H9 (cell line): ENCODE measurements at regions not wholly inside any gene's neighbourhood (a gene's known extent, or its start where the extent isn't known, plus 50 kb on each side); places are given as distances from the start of the nearest gene placed in this dataset.
A peak's percentile ranks its signal among the peaks of the same experiment; 100 is the strongest.
"Not testable (repeated sequence)": the region's sequence is repeated elsewhere in the genome, so short reads cannot be mapped to it uniquely, and the experiment has no call there.

Experiments used
- DNase-seq: peaks from one replicate; pipeline ENCODE4 v3.0.0-alpha.2; 2017
- H2AFZ ChIP-seq: one replicate; pipeline ENCODE4 v1.6.1; 2013; ENCODE audit warnings: mild to moderate bottlenecking, low read length, control low read depth, moderate library complexity
- H2AK5ac ChIP-seq: 2 replicates; pipeline ENCODE4 v1.6.1; 2013; ENCODE audit warnings: low read length, control low read depth, mixed read lengths; ENCODE audit not compliant: insufficient read length
- H2BK120ac ChIP-seq: one replicate; pipeline ENCODE4 v1.6.1; 2013; ENCODE audit warnings: low read depth, mild to moderate bottlenecking, low read length, control low read depth, inconsistent platforms; ENCODE audit not compliant: poor library complexity, severe bottlenecking
- H2BK12ac ChIP-seq: 2 replicates; pipeline ENCODE4 v1.6.1; 2013; ENCODE audit warnings: low read length, control low read depth, mixed read lengths, low read depth; ENCODE audit not compliant: insufficient read length
- H2BK15ac ChIP-seq: 2 replicates; pipeline ENCODE4 v1.6.1; 2013; ENCODE audit warnings: low read depth, low read length, control low read depth
- H2BK20ac ChIP-seq: one replicate; pipeline ENCODE4 v1.6.1; 2013; ENCODE audit warnings: low read depth, mild to moderate bottlenecking, low read length, control low read depth, inconsistent platforms; ENCODE audit not compliant: poor library complexity, severe bottlenecking
- H2BK5ac ChIP-seq: 2 replicates; pipeline ENCODE4 v1.6.1; 2013; ENCODE audit warnings: low read length, control low read depth, mixed read lengths; ENCODE audit not compliant: insufficient read length
- H3K14ac ChIP-seq: 2 replicates; pipeline ENCODE4 v1.6.1; 2013; ENCODE audit warnings: low read length, control low read depth; ENCODE audit not compliant: insufficient read depth
- H3K18ac ChIP-seq: 2 replicates; pipeline ENCODE4 v1.6.1; 2013; ENCODE audit warnings: low read depth, mild to moderate bottlenecking, mixed read lengths, low read length, control low read depth; ENCODE audit not compliant: insufficient read length
- H3K23ac ChIP-seq: 2 replicates; pipeline ENCODE4 v1.6.1; 2013; ENCODE audit warnings: low read length, control low read depth, mixed read lengths, low read depth; ENCODE audit not compliant: insufficient read length
- H3K23me2 ChIP-seq: 2 replicates; pipeline ENCODE4 v1.6.1; 2013; ENCODE audit warnings: low read depth, mild to moderate bottlenecking, mixed read lengths, low read length, control low read depth; ENCODE audit not compliant: insufficient read length, poor library complexity, severe bottlenecking
- H3K27ac ChIP-seq: 2 replicates; pipeline ENCODE4 v1.5.1; 2013; ENCODE audit warnings: low read length, control low read depth, mixed read lengths, low read depth; ENCODE audit not compliant: insufficient read length
- H3K27me3 ChIP-seq: 2 replicates; pipeline ENCODE4 v1.6.1; 2013; ENCODE audit warnings: low read length, control low read depth, inconsistent platforms; ENCODE audit not compliant: insufficient read depth
- H3K4ac ChIP-seq: 2 replicates; pipeline ENCODE4 v1.6.1; 2013; ENCODE audit warnings: low read depth, mild to moderate bottlenecking, control low read depth, inconsistent platforms, low read length, moderate library complexity
- H3K4me1 ChIP-seq: 2 replicates; pipeline ENCODE4 v1.6.1; 2013; ENCODE audit warnings: low read length, control low read depth, inconsistent platforms; ENCODE audit not compliant: insufficient read depth
- H3K4me2 ChIP-seq: 2 replicates; pipeline ENCODE4 v1.6.1; 2013; ENCODE audit warnings: low read length, control low read depth, mixed read lengths; ENCODE audit not compliant: insufficient read length, insufficient read depth
- H3K56ac ChIP-seq: 2 replicates; pipeline ENCODE4 v1.6.1; 2013; ENCODE audit warnings: low read depth, mild to moderate bottlenecking, mixed read lengths, low read length, control low read depth; ENCODE audit not compliant: insufficient read length
- H3K79me1 ChIP-seq: 2 replicates; pipeline ENCODE4 v1.6.1; 2013; ENCODE audit warnings: low read depth, mild to moderate bottlenecking, moderate library complexity, low read length, control low read depth, inconsistent platforms; ENCODE audit not compliant: insufficient read depth, poor library complexity, severe bottlenecking
- H3K79me2 ChIP-seq: 2 replicates; pipeline ENCODE4 v1.6.1; 2013; ENCODE audit warnings: low read length, control low read depth, inconsistent platforms; ENCODE audit not compliant: insufficient read depth
- H3K9ac ChIP-seq: 2 replicates; pipeline ENCODE4 v1.6.1; 2013; ENCODE audit warnings: low read length, control low read depth, mixed read lengths; ENCODE audit not compliant: insufficient read length; ENCODE audit errors: extremely low read depth
- H3K9me3 ChIP-seq: one replicate; pipeline ENCODE4 v1.6.1; 2013; ENCODE audit warnings: low read depth, low read length, inconsistent platforms; ENCODE audit not compliant: control insufficient read depth
- H3T11ph ChIP-seq: one replicate; pipeline ENCODE4 v1.6.1; 2013; ENCODE audit warnings: mild to moderate bottlenecking, low read length, control low read depth, inconsistent platforms
- H4K20me1 ChIP-seq: one replicate; pipeline ENCODE4 v1.6.1; 2013; ENCODE audit not compliant: control insufficient read depth, insufficient read length, insufficient read depth
- H4K5ac ChIP-seq: 2 replicates; pipeline ENCODE4 v1.6.1; 2013; ENCODE audit warnings: low read depth, mild to moderate bottlenecking, mixed read lengths, low read length, control low read depth; ENCODE audit not compliant: insufficient read length
- H4K8ac ChIP-seq: replicated peaks from 2 replicates; pipeline ENCODE4 v1.6.1; 2013; ENCODE audit warnings: low read length, control low read depth, mixed read lengths, low read depth; ENCODE audit not compliant: insufficient read length
- H4K91ac ChIP-seq: 2 replicates; pipeline ENCODE4 v1.6.1; 2013; ENCODE audit warnings: low read depth, mild to moderate bottlenecking, moderate library complexity, mixed read lengths, low read length, control low read depth; ENCODE audit not compliant: insufficient read length
- H3K27ac Mint-ChIP-seq, 3 experiments: 2 replicates in 2 of 3; 3 replicates in 1 of 3; pipeline ENCODE4 v1.8.0; 2020 to 2021; ENCODE audit warnings: mixed read lengths in 3 of 3, mild to moderate bottlenecking in 1 of 3, moderate library complexity in 1 of 3
- H3K27me3 Mint-ChIP-seq: 2 replicates; pipeline ENCODE4 v1.8.0; 2021; ENCODE audit warnings: low read depth, mild to moderate bottlenecking, moderate library complexity, mixed read lengths
- H3K36me3 Mint-ChIP-seq, 3 experiments: 2 replicates in 2 of 3; 3 replicates in 1 of 3; pipeline ENCODE4 v1.8.0; 2020 to 2021; ENCODE audit warnings: low read depth in 3 of 3, mixed read lengths in 3 of 3; ENCODE audit not compliant: insufficient read depth in 1 of 3
- H3K4me1 Mint-ChIP-seq, 2 experiments: 2 replicates each; pipeline ENCODE4 v1.8.0; 2020; ENCODE audit warnings: mixed read lengths in 2 of 2
- H3K4me3 Mint-ChIP-seq, 2 experiments: 2 replicates in 1 of 2; 3 replicates in 1 of 2; pipeline ENCODE4 v1.8.0; 2020 to 2021; ENCODE audit warnings: mild to moderate bottlenecking in 2 of 2, mixed read lengths in 2 of 2, moderate library complexity in 1 of 2
- H3K9me3 Mint-ChIP-seq, 2 experiments: 2 replicates in 1 of 2; 3 replicates in 1 of 2; pipeline ENCODE4 v1.8.0; 2020; ENCODE audit warnings: mild to moderate bottlenecking in 2 of 2, mixed read lengths in 2 of 2, moderate library complexity in 1 of 2
- WGBS: extraction: QIAGEN DNeasy Blood & Tissue Kit; methylation state at CpG from one replicate; pipeline ENCODE4 v1.1.7; 2013; ENCODE audit warnings: missing lambda C conversion rate, low lambda C conversion rate, mixed read lengths; ENCODE audit not compliant: insufficient read length; ENCODE audit errors: extremely low coverage; 5-methylcytosine and 5-hydroxymethylcytosine counted together
- TF ChIP-seq, protein P1 (sequence below): fragments of 200-600 bp; sonication (generic); conservative IDR thresholded peaks from 3 replicates; pipeline ENCODE4 v1.8.0; 2021; ENCODE audit warnings: antibody characterized with exemption, mild to moderate bottlenecking

DNA sequence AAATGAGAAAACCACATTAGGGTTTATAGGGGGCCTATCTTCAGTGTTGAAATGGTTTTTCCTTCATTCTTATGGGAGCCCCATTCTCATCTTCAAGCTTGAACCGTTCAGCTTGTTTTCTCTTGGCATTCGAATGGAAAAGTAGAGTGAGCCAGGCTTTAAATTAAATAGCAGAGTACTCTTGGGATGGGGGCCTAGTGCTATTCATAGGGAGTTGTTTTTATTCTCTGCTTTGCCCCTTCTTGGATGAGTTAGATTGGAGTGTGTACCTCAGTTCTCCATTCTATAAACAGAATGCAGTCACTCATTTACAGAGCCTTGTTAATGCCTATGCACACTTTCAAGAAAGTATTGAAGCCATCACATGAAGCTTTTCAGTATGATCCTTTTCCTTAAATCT, 127.9 kb downstream of the FAM170A start:
- Histone ChIP-seq H3K23ac (no peak overlapping the region), H3K23me2 (no peaks in the 10 kb centered on the region), H2BK15ac (no peak overlapping the region), H3K79me1 (no peaks in the 10 kb centered on the region), H3K9me3 (no peaks in the 10 kb centered on the region), H3K9ac (no peak overlapping the region), H3K4me1 (no peaks in the 10 kb centered on the region; the same call in 1 of the 2 replicates), H2AFZ (no peak overlapping the region), H3K18ac (no peak overlapping the region), H3T11ph (no peak overlapping the region), H3K79me2 (no peaks in the 10 kb centered on the region), H2BK20ac (no peak overlapping the region), H2AK5ac (no peak overlapping the region), H3K4ac (no peak overlapping the region), H3K27ac (no peak overlapping the region), H3K27me3 (no peaks in the 10 kb centered on the region), H4K20me1 (no peaks in the 10 kb centered on the region), H2BK12ac (no peak overlapping the region), H4K91ac (no peak overlapping the region), H3K14ac (no peak overlapping the region), H3K4me2 (no peak overlapping the region), H2BK120ac (no peak overlapping the region), H4K8ac (no peak overlapping the region), H4K5ac (no peak overlapping the region), H3K56ac (no peak overlapping the region), H2BK5ac (no peak overlapping the region)
- WGBS, result no CpG with 5 or more reads among the region's 2 CpGs
- peaks cover 14 to 16% of the 10 kb centered on the region in 2 experiments for H3K4me1 Mint-ChIP-seq
- H3K36me3 Mint-ChIP-seq, result peaks cover 0 to 15% (median 7%) of the 10 kb centered on the region in 3 experiments; a peak in 5 of 7 replicates
- H3K4me3 Mint-ChIP-seq, result no peak overlapping the region
- no peak overlapping the region for H3K27ac Mint-ChIP-seq
- no peak for DNase-seq
- H3K9me3 Mint-ChIP-seq, result peaks cover 3 to 14% of the 10 kb centered on the region in 2 experiments; a peak in 4 of 5 replicates
- no peaks in the 10 kb centered on the region for H3K27me3 Mint-ChIP-seq
- TF ChIP-seq, protein P1, sequence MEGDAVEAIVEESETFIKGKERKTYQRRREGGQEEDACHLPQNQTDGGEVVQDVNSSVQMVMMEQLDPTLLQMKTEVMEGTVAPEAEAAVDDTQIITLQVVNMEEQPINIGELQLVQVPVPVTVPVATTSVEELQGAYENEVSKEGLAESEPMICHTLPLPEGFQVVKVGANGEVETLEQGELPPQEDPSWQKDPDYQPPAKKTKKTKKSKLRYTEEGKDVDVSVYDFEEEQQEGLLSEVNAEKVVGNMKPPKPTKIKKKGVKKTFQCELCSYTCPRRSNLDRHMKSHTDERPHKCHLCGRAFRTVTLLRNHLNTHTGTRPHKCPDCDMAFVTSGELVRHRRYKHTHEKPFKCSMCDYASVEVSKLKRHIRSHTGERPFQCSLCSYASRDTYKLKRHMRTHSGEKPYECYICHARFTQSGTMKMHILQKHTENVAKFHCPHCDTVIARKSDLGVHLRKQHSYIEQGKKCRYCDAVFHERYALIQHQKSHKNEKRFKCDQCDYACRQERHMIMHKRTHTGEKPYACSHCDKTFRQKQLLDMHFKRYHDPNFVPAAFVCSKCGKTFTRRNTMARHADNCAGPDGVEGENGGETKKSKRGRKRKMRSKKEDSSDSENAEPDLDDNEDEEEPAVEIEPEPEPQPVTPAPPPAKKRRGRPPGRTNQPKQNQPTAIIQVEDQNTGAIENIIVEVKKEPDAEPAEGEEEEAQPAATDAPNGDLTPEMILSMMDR, result no peak

DNA sequence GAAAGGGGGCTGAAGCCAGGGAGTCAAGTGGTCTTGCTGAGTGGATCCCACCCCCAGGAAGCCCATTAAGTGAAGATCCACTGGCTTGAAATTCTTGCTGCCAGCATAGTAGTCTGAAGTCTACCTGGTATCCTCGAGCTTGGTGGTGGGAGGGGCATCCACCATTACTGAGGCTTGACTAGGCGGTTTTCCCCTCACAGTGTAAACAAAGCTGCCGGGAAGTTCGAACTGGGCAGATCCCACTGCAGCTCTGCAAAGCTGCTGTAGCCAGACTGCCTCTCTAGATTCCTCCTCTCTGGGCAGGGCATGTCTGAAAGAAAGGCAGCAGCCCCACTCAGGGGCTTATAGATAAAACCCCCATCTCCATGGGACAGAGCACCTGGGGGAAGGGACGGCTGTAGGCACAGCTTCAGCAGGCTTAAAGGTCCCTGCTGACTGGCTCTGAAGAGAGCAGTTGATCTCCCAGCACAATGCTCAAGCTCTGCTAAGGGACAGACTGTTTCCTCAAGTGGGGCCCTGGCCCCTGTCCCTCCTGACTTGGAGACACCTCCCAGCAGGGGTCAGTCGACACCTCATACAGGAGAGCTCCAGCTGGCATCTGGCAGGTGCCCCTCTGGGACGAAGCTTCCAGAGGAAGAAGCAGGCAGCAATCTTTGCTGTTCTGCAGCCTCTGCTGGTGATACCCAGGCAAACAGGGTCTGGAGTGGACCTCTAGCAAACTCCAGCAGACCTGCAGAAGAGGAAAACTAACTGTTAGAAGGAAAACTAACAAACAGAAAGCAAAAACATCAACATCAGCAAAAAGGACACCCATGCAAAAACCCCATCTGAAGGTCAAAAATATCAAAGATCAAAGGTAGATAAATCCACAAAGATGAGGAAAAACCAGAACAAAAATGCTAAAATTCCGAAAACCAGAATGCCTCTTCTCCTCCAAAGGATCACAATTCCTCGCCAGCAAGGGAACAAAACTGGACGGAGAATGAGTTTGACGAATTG, 140.6 kb downstream of the FAM170A start:
- H2BK15ac ChIP-seq, H3K56ac ChIP-seq, H3K4ac ChIP-seq, H3K79me2 ChIP-seq, H3K79me1 ChIP-seq, H3K18ac ChIP-seq, H2BK120ac ChIP-seq, H4K8ac ChIP-seq, H2BK20ac ChIP-seq, H3K23ac ChIP-seq, H3K27me3 ChIP-seq, H3K4me2 ChIP-seq, H2BK5ac ChIP-seq, H4K91ac ChIP-seq, H3T11ph ChIP-seq, H2AFZ ChIP-seq, H3K4me3 Mint-ChIP-seq, H3K27ac ChIP-seq, H4K20me1 ChIP-seq, H3K23me2 ChIP-seq, H2BK12ac ChIP-seq, H3K9ac ChIP-seq, H3K4me1 ChIP-seq, H3K27me3 Mint-ChIP-seq, H3K14ac ChIP-seq, H3K9me3 ChIP-seq, H2AK5ac ChIP-seq, H4K5ac ChIP-seq: not testable (repeated sequence)
- no CpG with 5 or more reads among the region's 11 CpGs for WGBS
- peaks cover 2 to 13% (median 5%) of the 10 kb centered on the region in 3 experiments; a peak in 5 of 7 replicates for H3K36me3 Mint-ChIP-seq
- peak; percentile 48 for DNase-seq
- peaks cover 9 to 12% of the 10 kb centered on the region in 2 experiments for H3K9me3 Mint-ChIP-seq
- H3K27ac Mint-ChIP-seq, result peak overlapping the region in 1 of 3 experiments; percentile 44; a peak in 2 of 7 replicates
- H3K4me1 Mint-ChIP-seq, result peaks cover 7 to 11% of the 10 kb centered on the region in 2 experiments
